ENCODE measurements at regions not wholly inside any gene's neighbourhood (a gene's known extent, or its start where the extent isn't known, plus 50 kb on each side); places are given as distances from the start of the nearest gene placed in this dataset.

DNA sequence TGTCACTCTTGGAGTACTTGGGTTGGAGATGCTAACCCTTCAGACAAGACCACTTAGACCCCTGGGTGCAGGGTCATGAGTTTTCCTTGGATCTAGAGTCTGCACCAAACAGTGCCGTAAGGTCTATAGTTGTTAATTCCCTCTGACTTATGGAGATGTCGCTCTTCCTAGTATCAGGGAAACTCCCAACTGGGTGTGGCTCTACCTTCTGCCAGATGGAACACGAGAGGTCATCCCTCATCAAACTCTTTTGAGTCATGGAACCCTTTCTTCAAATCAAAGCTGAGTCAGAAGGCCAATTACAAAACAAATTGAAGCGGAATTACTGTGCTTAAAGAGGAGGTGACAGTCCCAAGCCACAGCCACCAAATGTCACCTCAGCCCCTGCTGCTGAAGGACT lies 514.9 kb upstream of the PROK2 start:
- no peak for DNase-seq (ENCODE audit: low read depth)

DNA sequence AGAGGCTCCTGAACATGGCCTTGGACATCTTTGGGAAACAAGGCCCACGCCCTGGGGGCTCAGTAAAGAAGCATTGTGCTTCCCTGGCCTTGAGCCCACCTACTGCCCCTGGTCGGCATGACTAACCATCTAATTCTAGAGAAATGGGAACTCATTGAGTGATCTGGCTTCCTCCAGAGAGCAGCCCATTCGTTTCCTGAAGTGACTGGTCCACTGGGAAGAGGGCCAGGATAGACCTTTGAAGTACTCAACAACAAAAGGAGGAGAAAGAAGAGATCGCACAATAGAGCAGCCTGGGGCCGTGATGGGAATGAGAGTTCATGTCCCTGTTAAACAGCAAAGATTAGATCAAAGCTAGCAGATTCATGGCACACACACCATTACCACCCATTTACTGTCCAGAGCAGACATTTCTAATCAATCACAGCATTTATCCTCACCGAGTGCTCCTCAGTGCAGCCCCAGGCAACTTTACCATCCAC lies 514.4 kb upstream of the PROK2 start:
- no peak for DNase-seq (ENCODE audit: low read depth)

DNA sequence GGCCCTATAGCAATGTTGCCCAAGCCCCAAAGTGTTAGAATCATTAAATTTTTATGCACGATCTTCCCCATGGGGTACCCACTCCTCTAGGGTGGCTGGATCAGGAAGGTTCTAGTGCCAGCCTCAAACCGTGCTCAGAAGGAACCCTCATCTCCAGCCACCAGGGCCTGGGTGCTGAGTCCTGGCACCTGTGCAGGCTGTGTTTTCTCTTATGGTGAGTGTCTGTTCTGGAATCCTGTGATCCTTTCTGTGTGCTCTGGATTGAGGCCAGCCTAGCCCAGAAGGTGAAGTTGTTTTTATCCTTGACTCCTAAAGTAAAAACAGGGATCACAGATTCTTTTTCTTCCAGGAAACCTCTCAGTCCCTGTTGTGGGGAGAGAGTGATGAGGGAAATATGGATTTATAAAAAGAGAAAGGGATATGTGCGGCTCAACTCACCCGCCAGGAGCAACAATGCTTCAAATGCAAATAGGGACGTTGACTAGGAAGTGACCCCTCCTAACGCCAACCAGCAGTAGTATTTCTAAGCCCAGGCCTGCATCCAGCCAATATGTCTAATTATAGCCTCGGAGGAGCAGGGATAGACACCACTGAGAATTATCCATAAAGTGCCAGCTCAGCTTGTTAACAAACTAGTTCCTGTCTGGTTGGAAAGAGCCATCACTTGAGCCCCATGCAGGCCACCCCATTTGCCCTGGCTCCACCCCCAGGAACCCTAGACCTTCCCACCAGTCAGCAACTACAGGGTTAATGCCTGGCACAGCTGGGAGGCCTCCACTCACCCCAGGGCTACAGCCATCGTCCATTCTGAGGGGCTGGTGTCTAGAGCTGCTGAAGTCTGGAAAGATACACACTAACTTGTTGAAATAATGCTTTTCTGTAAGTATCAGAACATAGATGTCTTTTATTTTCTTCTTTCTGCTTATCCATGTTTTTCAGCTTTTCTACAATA lies 513.5 kb upstream of the PROK2 start:
- no peak for DNase-seq (ENCODE audit: low read depth)

DNA sequence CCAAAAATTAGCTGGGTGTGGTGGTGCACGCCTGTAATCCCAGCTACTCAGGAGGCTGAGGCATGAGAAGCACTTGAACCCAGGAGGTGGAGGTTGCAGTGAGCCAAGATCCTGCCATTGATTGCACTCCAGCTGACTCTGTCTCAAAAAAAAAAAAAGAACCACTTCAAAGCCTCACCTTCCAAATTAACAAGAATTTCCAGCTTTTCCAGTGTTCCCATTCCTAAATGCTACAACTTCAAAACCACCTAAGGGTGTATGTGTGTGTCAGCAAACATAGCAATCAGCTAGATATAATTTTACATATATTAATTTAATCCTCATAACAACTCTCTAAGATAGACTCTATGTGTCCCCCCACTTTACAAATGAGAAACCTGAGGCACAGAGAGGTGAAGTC lies 512.5 kb upstream of the PROK2 start:
- no peak for DNase-seq (ENCODE audit: low read depth)

- no peak for DNase-seq (ENCODE audit: low read depth)
Observed at GRCh38 chr3:72296477-72297111, 511.6 kb upstream of the PROK2 start.

DNA sequence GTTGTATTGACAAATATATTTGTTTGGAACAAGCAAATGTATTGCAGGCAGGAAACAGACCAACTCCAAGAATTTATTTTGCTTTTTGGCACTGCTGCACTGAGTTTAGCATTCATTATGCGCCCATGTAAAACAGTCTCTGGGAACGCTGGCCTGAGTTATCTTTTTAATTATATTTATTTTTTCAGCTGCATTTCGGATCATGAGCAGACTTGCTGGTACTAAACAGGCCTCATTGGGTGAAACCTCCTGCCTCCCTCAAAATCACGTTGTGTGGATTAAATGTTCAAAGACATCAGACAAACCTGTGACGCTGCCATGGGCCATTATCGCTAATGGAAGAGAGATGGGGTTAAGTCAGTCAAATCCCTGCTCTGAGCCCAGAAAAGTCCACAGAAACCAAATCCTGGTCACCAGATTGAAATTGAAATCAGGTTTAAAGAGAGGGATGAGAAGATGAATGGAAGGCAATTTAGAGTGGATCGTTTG lies 511.1 kb upstream of the PROK2 start:
- no peak for DNase-seq (ENCODE audit: low read depth)

DNA sequence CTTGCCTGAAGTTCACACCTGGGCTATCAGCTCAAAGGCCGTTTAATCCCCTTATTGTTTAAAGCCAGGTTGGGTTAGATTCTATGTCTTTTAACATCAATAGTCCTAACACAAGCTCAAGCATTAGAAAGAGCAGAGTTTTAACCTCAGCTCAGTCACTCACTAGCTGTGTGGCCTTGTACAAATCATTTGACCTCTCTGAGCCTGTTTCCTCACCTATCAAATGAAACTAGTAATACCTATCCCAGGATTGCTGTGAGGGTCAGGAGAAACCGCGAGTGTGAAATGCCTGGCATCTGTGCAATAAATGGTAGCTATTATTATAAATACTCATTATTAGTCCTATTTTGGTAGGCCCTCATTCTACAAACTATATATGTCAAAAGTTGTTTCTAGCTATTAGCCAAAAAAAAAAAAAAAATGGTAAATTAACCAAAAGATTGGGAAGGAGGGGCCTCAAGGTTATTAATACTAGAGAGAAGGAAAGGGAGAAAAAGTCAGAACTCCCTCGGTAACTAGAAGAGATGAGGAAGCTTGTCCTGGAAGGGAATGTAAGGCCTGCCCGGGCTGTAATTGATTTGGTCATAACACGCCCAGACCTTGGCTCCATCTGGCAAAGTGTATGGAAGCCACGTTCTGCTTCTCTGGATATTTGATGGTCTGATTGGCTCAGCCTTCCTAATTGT lies 510.5 kb upstream of the PROK2 start:
- no peak for DNase-seq (ENCODE audit: low read depth)

DNA sequence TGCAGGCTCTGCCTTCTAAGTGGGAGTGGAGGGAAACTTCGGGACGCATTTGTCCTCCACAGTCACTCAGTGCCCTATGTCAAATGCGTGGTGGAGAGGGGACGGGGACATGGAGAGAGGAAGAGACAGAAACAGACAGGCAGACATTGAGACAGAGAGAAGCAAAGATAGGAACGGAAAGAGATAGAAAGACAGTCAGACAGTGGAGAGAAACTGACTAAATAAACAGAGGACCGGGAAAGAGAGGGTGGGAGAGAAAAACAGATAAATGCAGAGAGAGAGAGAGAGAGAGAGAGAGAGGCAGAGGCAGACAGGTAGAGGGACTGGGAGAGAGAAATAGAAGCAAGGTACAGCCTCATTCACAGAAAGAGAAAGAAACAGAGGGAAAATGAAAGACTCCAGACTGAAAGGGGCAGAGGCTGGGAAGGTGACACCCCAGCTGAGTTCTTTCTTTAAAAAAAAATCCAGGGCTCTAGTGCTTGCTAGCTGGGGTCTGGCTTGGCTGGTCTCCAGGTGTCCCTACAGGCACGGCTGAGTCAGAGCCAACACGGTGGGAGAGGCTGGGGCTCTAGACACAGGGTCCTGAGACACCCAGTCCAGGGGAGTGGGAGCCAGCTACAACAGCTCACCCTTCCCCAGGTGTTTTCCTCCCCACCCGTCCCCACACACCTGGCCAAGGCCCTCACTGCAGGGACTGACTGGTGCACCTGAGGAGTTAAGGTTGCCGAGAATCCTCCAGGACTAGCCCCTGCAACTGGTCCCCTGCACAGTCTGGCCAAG lies 506.1 kb upstream of the PROK2 start:
- DNase-seq (ENCODE audit: low read depth) = no peak

DNA sequence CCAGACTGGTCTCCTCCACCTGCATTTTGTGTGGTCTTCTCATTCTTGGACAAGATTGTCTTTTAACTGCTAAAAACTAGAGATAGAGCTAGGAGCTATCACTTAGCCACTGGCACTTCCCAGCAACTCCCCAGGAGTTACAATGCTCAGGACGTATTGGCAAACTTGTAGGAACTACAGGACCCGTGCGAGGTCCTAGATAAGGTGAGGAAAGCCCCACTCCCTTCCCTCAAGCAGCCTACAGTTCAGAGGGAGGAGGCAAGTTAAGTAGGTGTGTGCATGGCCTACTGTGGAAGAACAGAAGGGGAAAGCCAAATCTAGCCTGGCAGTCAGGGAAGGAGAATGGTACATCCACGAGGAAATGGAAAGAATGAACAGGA lies 504.7 kb upstream of the PROK2 start:
- no peak for DNase-seq (ENCODE audit: low read depth)

GRCh38 chr3:72288955-72289691 lies 504.2 kb upstream of the PROK2 start:
- DNase-seq (ENCODE audit: low read depth) = peak; percentile 46

DNA sequence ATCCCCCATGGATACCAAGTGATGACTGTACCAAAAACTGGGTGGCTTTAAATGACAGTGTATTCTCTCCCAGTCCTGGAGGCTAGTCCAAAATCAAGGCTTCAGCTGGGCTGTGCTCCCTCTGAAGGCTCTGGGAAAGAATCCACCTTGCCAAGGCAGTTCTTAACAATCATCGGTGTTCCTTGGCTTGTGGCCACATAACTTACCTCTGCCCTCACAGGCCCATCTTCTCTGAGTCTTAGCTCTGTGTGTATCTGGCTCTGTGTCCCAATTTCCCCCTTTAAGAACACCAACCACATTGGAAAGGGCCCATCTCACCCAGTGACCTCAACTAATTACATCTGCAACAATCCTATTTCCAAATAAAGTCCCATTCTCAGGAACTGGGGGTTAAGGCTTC lies 503.0 kb upstream of the PROK2 start:
- no peak for DNase-seq (ENCODE audit: low read depth)

- no peak for DNase-seq (ENCODE audit: low read depth)
Observed at GRCh38 chr3:72285502-72285901, 500.6 kb upstream of the PROK2 start.

GRCh38 chr3:72284471-72284870 lies 499.5 kb upstream of the PROK2 start:
- DNase-seq (ENCODE audit: low read depth) = no peak

DNA sequence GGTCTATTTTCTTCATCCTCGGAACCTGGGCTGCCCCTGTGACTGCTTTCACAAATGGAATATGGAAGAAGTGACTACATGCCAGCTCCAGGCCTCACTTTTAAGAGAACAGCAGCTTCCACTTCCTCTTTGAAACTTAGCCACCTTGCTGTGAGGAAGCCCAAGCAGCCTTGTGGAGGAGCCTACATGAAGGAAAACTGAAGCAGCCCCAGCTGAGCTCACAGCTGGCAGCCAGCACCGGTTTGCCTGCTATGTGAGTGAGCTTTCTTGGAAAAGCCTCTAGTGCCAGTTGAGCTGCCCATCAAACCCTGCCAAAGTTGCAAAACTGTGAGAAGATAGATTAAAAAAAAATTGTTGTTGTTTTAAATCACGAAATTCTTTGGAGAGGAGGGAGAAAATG lies 498.0 kb upstream of the PROK2 start:
- DNase-seq (ENCODE audit: low read depth) = no peak

- DNase-seq (ENCODE audit: low read depth) = no peak
Observed at GRCh38 chr3:72281551-72281950, 496.6 kb upstream of the PROK2 start.

DNA sequence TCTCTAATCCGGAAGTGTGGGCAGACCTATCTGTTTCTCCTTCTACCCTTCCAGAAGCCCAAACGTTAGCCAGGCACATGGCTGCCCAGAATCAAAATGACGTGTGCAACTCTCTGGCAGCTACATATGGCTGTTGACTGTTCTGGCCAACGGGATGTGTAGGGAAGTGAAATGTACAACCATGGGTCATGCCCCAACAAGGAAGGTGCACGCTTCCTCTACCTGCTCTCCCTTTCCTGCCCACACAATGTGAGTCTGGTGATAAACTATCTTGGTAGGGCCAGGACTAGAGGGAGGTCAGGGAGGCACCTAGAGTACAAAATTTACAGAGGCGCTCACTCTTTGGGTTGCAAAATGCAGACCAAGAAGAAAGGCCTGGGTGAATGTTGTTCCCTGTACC lies 495.9 kb upstream of the PROK2 start:
- DNase-seq (ENCODE audit: low read depth) = no peak

- no peak for DNase-seq (ENCODE audit: low read depth)
Observed at GRCh38 chr3:72279631-72280041, 494.7 kb upstream of the PROK2 start.

- DNase-seq (ENCODE audit: low read depth) = no peak
Observed at GRCh38 chr3:72279068-72279604, 494.2 kb upstream of the PROK2 start.

- DNase-seq (ENCODE audit: low read depth) = no peak
Observed at GRCh38 chr3:72278349-72279067, 493.6 kb upstream of the PROK2 start.

DNA sequence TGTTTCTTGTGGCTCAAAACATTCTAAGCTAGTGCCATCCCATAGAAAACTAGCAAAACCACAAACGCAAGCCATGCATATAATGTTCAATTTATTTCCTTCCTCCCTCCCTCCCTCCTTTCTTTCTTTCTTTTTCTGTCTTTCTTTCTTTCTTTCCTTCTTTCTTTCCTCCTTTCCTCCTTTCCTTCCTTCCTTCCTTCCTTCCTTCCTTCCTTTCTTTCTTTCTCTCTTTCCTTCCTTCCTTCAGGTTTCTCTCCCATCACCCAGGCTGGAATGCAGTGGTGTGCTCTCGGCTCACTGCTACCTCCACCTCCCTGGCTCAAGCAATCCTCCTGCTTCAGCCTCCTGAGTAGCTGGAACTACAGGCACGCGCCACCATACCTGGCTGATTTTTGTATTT lies 492.8 kb upstream of the PROK2 start:
- DNase-seq (ENCODE audit: low read depth) = no peak

Measured in GM04504 (cell line).